ENCODE measurements at regions not wholly inside any gene's neighbourhood (a gene's known extent, or its start where the extent isn't known, plus 50 kb on each side); places are given as distances from the start of the nearest gene placed in this dataset.

GRCh38 chr17:71168053-71168741, 952.6 kb upstream of the SOX9 start:
- H3K27ac ChIP-seq: no peak overlapping the region
- no peak for TF ChIP-seq CTCF (conservative IDR thresholded peaks at IDR 0.05)
- no peak for TF ChIP-seq ZFX (IDR thresholded peaks at IDR 0.05)

- H3K27ac ChIP-seq: no peak overlapping the region
- no peak for TF ChIP-seq CTCF (conservative IDR thresholded peaks at IDR 0.05)
- TF ChIP-seq ZFX (IDR thresholded peaks at IDR 0.05): no peak
Observed at GRCh38 chr17:71170070-71170469, 950.8 kb upstream of the SOX9 start.

- no peak overlapping the region for H3K27ac ChIP-seq
- TF ChIP-seq ZFX (IDR thresholded peaks at IDR 0.05) (no peak), CTCF (conservative IDR thresholded peaks at IDR 0.05) (no peak)
Observed at GRCh38 chr17:71171270-71171669, 949.5 kb upstream of the SOX9 start.

GRCh38 chr17:71173991-71174390, 946.8 kb upstream of the SOX9 start:
- TF ChIP-seq CTCF (conservative IDR thresholded peaks at IDR 0.05) (no peak), ZFX (IDR thresholded peaks at IDR 0.05) (no peak)
- no peak overlapping the region for H3K27ac ChIP-seq

GRCh38 chr17:71176331-71176730, 944.5 kb upstream of the SOX9 start:
- H3K27ac ChIP-seq: no peak overlapping the region

GRCh38 chr17:71176928-71177443, 943.8 kb upstream of the SOX9 start:
- H3K27ac ChIP-seq: no peak overlapping the region
- no peak for TF ChIP-seq CTCF (conservative IDR thresholded peaks at IDR 0.05)
- no peak for TF ChIP-seq ZFX (IDR thresholded peaks at IDR 0.05)

More at GRCh38 chr17:71176331-71176730, 944.5 kb upstream of the SOX9 start:
- TF ChIP-seq CTCF (conservative IDR thresholded peaks at IDR 0.05) (no peak), ZFX (IDR thresholded peaks at IDR 0.05) (no peak)

- H3K27ac ChIP-seq: no peak overlapping the region
- TF ChIP-seq CTCF (conservative IDR thresholded peaks at IDR 0.05) (no peak), ZFX (IDR thresholded peaks at IDR 0.05) (no peak)
Observed at GRCh38 chr17:71180801-71181385, 939.9 kb upstream of the SOX9 start.
